ENCODE measurements at regions not wholly inside any gene's neighbourhood (a gene's known extent, or its start where the extent isn't known, plus 50 kb on each side); places are given as distances from the start of the nearest gene placed in this dataset.

GRCh38 chr21:32096411-32096810 lies 182.4 kb downstream of the MIS18A start:
- TF ChIP-seq CTCF (optimal IDR thresholded peaks at IDR 0.05 in 1 of 3, IDR thresholded peaks at IDR 0.05 in 1 of 3, conservative IDR thresholded peaks at IDR 0.05 in 1 of 3; ENCODE audit: extremely low read depth in 1 of 3, insufficient read depth in 2 of 3, low read length in 3 of 3): peak in 1 of 3 experiments; percentile 4
- no peak for TF ChIP-seq EZH2 (IDR thresholded peaks at IDR 0.05; ENCODE audit: low read length)

Data from keratinocyte (primary cell).